WTC11 (cell line): ENCODE measurements at regions not wholly inside any gene's neighbourhood (a gene's known extent, or its start where the extent isn't known, plus 50 kb on each side); places are given as distances from the start of the nearest gene placed in this dataset.
"Not testable (repeated sequence)": the region's sequence is repeated elsewhere in the genome, so short reads cannot be mapped to it uniquely, and the experiment has no call there.

ENCODE experiments used
- FOXK1 ChIP-seq: sonication (generic); formaldehyde crosslinking; IDR thresholded peaks from 2 replicates; pipeline ENCODE4 v1.8.0; 2022; ENCODE audit warnings: mild to moderate bottlenecking, moderate library complexity, missing genetic modification reagents
- GABPB1 ChIP-seq: sonication (generic); formaldehyde crosslinking; IDR thresholded peaks from 2 replicates; pipeline ENCODE4 v1.8.1; 2023; ENCODE audit warnings: mild to moderate bottlenecking, missing genetic modification reagents
- GRHL2 ChIP-seq: fragments of 250-450 bp; sonication (Bioruptor Pico); IDR thresholded peaks from 2 replicates; pipeline ENCODE4 v1.8.0; 2022; ENCODE audit warnings: mild to moderate bottlenecking, moderate library complexity; ENCODE audit not compliant: insufficient replicate concordance, severe bottlenecking
- PRDM15 ChIP-seq: sonication (generic); formaldehyde crosslinking; IDR thresholded peaks from 2 replicates; pipeline ENCODE4 v1.8.0; 2022; ENCODE audit warnings: missing genetic modification reagents
- ZBTB43 ChIP-seq: sonication (generic); formaldehyde crosslinking; IDR thresholded peaks from 2 replicates; pipeline ENCODE4 v1.8.1; 2023; ENCODE audit warnings: mild to moderate bottlenecking, missing genetic modification reagents
- ZNF121 ChIP-seq: sonication (generic); formaldehyde crosslinking; IDR thresholded peaks from 2 replicates; pipeline ENCODE4 v1.8.0; 2023; ENCODE audit warnings: missing genetic modification reagents
- ZNF219 ChIP-seq: sonication (generic); formaldehyde crosslinking; IDR thresholded peaks from 2 replicates; pipeline ENCODE4 v1.8.0; 2023; ENCODE audit warnings: missing genetic modification reagents, mild to moderate bottlenecking, borderline replicate concordance
- TF ChIP-seq, protein P1 (sequence below): sonication (generic); formaldehyde crosslinking; IDR thresholded peaks from 2 replicates; pipeline ENCODE4 v1.8.1; 2023; ENCODE audit warnings: mild to moderate bottlenecking, missing genetic modification reagents, borderline replicate concordance
- TF ChIP-seq, protein P2 (sequence below): fragments of 200-600 bp; IDR thresholded peaks from 2 replicates; pipeline ENCODE4 v1.8.0; 2022; ENCODE audit warnings: antibody characterized with exemption
- TF ChIP-seq, protein P3 (sequence below): sonication (generic); formaldehyde crosslinking; conservative IDR thresholded peaks from 2 replicates; pipeline ENCODE4 v1.8.1; 2023; ENCODE audit warnings: mild to moderate bottlenecking, low read depth, missing genetic modification reagents, moderate library complexity

- TF ChIP-seq, protein P1, sequence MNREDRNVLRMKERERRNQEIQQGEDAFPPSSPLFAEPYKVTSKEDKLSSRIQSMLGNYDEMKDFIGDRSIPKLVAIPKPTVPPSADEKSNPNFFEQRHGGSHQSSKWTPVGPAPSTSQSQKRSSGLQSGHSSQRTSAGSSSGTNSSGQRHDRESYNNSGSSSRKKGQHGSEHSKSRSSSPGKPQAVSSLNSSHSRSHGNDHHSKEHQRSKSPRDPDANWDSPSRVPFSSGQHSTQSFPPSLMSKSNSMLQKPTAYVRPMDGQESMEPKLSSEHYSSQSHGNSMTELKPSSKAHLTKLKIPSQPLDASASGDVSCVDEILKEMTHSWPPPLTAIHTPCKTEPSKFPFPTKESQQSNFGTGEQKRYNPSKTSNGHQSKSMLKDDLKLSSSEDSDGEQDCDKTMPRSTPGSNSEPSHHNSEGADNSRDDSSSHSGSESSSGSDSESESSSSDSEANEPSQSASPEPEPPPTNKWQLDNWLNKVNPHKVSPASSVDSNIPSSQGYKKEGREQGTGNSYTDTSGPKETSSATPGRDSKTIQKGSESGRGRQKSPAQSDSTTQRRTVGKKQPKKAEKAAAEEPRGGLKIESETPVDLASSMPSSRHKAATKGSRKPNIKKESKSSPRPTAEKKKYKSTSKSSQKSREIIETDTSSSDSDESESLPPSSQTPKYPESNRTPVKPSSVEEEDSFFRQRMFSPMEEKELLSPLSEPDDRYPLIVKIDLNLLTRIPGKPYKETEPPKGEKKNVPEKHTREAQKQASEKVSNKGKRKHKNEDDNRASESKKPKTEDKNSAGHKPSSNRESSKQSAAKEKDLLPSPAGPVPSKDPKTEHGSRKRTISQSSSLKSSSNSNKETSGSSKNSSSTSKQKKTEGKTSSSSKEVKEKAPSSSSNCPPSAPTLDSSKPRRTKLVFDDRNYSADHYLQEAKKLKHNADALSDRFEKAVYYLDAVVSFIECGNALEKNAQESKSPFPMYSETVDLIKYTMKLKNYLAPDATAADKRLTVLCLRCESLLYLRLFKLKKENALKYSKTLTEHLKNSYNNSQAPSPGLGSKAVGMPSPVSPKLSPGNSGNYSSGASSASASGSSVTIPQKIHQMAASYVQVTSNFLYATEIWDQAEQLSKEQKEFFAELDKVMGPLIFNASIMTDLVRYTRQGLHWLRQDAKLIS (CRISPR knock-in tag) = not testable (repeated sequence)
- TF ChIP-seq, protein P2, sequence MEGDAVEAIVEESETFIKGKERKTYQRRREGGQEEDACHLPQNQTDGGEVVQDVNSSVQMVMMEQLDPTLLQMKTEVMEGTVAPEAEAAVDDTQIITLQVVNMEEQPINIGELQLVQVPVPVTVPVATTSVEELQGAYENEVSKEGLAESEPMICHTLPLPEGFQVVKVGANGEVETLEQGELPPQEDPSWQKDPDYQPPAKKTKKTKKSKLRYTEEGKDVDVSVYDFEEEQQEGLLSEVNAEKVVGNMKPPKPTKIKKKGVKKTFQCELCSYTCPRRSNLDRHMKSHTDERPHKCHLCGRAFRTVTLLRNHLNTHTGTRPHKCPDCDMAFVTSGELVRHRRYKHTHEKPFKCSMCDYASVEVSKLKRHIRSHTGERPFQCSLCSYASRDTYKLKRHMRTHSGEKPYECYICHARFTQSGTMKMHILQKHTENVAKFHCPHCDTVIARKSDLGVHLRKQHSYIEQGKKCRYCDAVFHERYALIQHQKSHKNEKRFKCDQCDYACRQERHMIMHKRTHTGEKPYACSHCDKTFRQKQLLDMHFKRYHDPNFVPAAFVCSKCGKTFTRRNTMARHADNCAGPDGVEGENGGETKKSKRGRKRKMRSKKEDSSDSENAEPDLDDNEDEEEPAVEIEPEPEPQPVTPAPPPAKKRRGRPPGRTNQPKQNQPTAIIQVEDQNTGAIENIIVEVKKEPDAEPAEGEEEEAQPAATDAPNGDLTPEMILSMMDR = not testable (repeated sequence)
- not testable (repeated sequence) for TF ChIP-seq GABPB1; ZBTB43; ZNF219 (CRISPR knock-in tag); PRDM15 (CRISPR knock-in tag); GRHL2 (CRISPR knock-in tag); FOXK1; ZNF121
- TF ChIP-seq, protein P3, sequence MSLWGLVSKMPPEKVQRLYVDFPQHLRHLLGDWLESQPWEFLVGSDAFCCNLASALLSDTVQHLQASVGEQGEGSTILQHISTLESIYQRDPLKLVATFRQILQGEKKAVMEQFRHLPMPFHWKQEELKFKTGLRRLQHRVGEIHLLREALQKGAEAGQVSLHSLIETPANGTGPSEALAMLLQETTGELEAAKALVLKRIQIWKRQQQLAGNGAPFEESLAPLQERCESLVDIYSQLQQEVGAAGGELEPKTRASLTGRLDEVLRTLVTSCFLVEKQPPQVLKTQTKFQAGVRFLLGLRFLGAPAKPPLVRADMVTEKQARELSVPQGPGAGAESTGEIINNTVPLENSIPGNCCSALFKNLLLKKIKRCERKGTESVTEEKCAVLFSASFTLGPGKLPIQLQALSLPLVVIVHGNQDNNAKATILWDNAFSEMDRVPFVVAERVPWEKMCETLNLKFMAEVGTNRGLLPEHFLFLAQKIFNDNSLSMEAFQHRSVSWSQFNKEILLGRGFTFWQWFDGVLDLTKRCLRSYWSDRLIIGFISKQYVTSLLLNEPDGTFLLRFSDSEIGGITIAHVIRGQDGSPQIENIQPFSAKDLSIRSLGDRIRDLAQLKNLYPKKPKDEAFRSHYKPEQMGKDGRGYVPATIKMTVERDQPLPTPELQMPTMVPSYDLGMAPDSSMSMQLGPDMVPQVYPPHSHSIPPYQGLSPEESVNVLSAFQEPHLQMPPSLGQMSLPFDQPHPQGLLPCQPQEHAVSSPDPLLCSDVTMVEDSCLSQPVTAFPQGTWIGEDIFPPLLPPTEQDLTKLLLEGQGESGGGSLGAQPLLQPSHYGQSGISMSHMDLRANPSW = not testable (repeated sequence)
Observed at GRCh38 chr10:9153057-9153456, 1098.6 kb downstream of the GATA3 start.
